ENCODE measurements at regions not wholly inside any gene's neighbourhood (a gene's known extent, or its start where the extent isn't known, plus 50 kb on each side); places are given as distances from the start of the nearest gene placed in this dataset.

- TF ChIP-seq POLR2A (IDR thresholded peaks at IDR 0.05) (no peak), CTCF (IDR thresholded peaks at IDR 0.05) (no peak)
Measured at GRCh38 chr19:28316464-28316863, 896.5 kb downstream of the UQCRFS1 start.
